Smooth muscle cell (in vitro differentiated cells): ENCODE measurements at regions not wholly inside any gene's neighbourhood (a gene's known extent, or its start where the extent isn't known, plus 50 kb on each side); places are given as distances from the start of the nearest gene placed in this dataset.

ENCODE experiments used
- DNase-seq: peaks from one replicate; lab custom pipeline; 2025; ENCODE audit not compliant: unreplicated experiment; lab: John Stamatoyannopoulos, UW
- H2AFZ ChIP-seq: fragments of 200-600 bp; sonication (generic); 2 replicates; pipeline ENCODE4 v1.6.0; 2016; ENCODE audit warnings: antibody characterized with exemption, low read depth, mild to moderate bottlenecking
- H3F3A ChIP-seq: fragments of 200-600 bp; sonication (generic); 2 replicates; pipeline ENCODE4 v1.6.0; 2017; ENCODE audit warnings: antibody characterized with exemption, low read depth
- H3K27ac ChIP-seq: fragments of 200-600 bp; sonication (generic); 2 replicates; pipeline ENCODE4 v1.5.1; 2016; ENCODE audit warnings: low read depth, mild to moderate bottlenecking
- H3K27me3 ChIP-seq: fragments of 200-600 bp; sonication (generic); 2 replicates; pipeline ENCODE4 v1.6.1; 2016; ENCODE audit warnings: low read depth, mild to moderate bottlenecking
- H3K36me3 ChIP-seq: fragments of 200-600 bp; sonication (generic); 2 replicates; pipeline ENCODE4 v1.5.1; 2016; ENCODE audit warnings: low read depth
- H3K4me1 ChIP-seq: fragments of 200-600 bp; sonication (generic); 2 replicates; pipeline ENCODE4 v1.5.1; 2016; ENCODE audit warnings: low read depth
- H3K4me2 ChIP-seq: fragments of 200-600 bp; sonication (generic); 2 replicates; pipeline ENCODE4 v1.6.0; 2016; ENCODE audit warnings: mild to moderate bottlenecking
- H3K4me3 ChIP-seq: fragments of 200-600 bp; sonication (generic); 2 replicates; pipeline ENCODE4 v1.5.1; 2016; ENCODE audit warnings: mild to moderate bottlenecking
- H3K79me2 ChIP-seq: fragments of 200-600 bp; sonication (generic); 2 replicates; pipeline ENCODE4 v1.6.0; 2016; ENCODE audit warnings: low read depth, mild to moderate bottlenecking
- H3K9ac ChIP-seq: fragments of 200-600 bp; sonication (generic); 2 replicates; pipeline ENCODE4 v1.6.0; 2016; ENCODE audit warnings: low read depth
- H3K9me3 ChIP-seq: fragments of 200-600 bp; sonication (generic); replicated peaks from 2 replicates; pipeline ENCODE4 v1.5.1; 2016; ENCODE audit warnings: low read depth
- H4K20me1 ChIP-seq: fragments of 200-600 bp; sonication (generic); 2 replicates; pipeline ENCODE4 v1.6.0; 2016; ENCODE audit warnings: low read depth
- CTCF ChIP-seq: fragments of 200-600 bp; sonication (generic); IDR thresholded peaks from 2 replicates; pipeline ENCODE4 v1.5.1; 2017; ENCODE audit warnings: borderline replicate concordance, mild to moderate bottlenecking, antibody characterized with exemption; ENCODE audit not compliant: insufficient read depth, poor library complexity, severe bottlenecking
- WGBS: methylation state at CpG from one replicate; pipeline ENCODE4 v1.1.7; 2016; ENCODE audit warnings: low lambda C conversion rate; 5-methylcytosine and 5-hydroxymethylcytosine counted together

GRCh38 chr12:93318720-93319522 is 58.8 kb upstream of the NUDT4 start:
- Histone ChIP-seq H3K9ac (no peak overlapping the region), H3K27ac (no peak overlapping the region), H3F3A (peaks cover 4% of the 10 kb centered on the region), H2AFZ (no peak overlapping the region), H3K36me3 (no peaks in the 10 kb centered on the region), H3K9me3 (no peaks in the 10 kb centered on the region), H3K79me2 (no peaks in the 10 kb centered on the region), H3K4me3 (no peak overlapping the region), H3K27me3 (no peaks in the 10 kb centered on the region), H4K20me1 (no peaks in the 10 kb centered on the region), H3K4me2 (no peak overlapping the region), H3K4me1 (no peaks in the 10 kb centered on the region)
- 88% methylated on average over 6 of the region's 6 CpGs for WGBS
- TF ChIP-seq CTCF: no peak
- DNase-seq: no peak

- 89% methylated on average over 5 of the region's 5 CpGs for WGBS
- Histone ChIP-seq H2AFZ (no peak overlapping the region), H3K27ac (no peak overlapping the region), H3K4me2 (no peak overlapping the region), H3K27me3 (no peaks in the 10 kb centered on the region), H3K36me3 (no peaks in the 10 kb centered on the region), H3K9ac (no peak overlapping the region), H3F3A (peaks cover 4% of the 10 kb centered on the region), H3K4me1 (no peaks in the 10 kb centered on the region), H3K9me3 (no peaks in the 10 kb centered on the region), H3K4me3 (no peak overlapping the region), H4K20me1 (no peaks in the 10 kb centered on the region), H3K79me2 (no peaks in the 10 kb centered on the region)
- no peak for DNase-seq
- TF ChIP-seq CTCF: no peak
Observed at GRCh38 chr12:93319523-93320050, 58.1 kb upstream of the NUDT4 start.

GRCh38 chr12:93322784-93323183 is 54.9 kb upstream of the NUDT4 start:
- DNase-seq: no peak
- no peak for TF ChIP-seq CTCF
- WGBS: 65% methylated on average over 2 of the region's 2 CpGs

More at GRCh38 chr12:93322784-93323183, 54.9 kb upstream of the NUDT4 start:
- no peak overlapping the region for H3K4me3 ChIP-seq
- no peaks in the 10 kb centered on the region for H3K27me3 ChIP-seq
- no peaks in the 10 kb centered on the region for H4K20me1 ChIP-seq
- H3K79me2 ChIP-seq: no peaks in the 10 kb centered on the region
- H2AFZ ChIP-seq: no peak overlapping the region
- no peak overlapping the region for H3K27ac ChIP-seq
- H3K4me1 ChIP-seq: no peaks in the 10 kb centered on the region
- H3K9me3 ChIP-seq: no peaks in the 10 kb centered on the region
- no peak overlapping the region for H3K4me2 ChIP-seq
- H3F3A ChIP-seq: no peaks in the 10 kb centered on the region
- H3K9ac ChIP-seq: no peak overlapping the region
- no peaks in the 10 kb centered on the region for H3K36me3 ChIP-seq
